ENCODE measurements at regions not wholly inside any gene's neighbourhood (a gene's known extent, or its start where the extent isn't known, plus 50 kb on each side); places are given as distances from the start of the nearest gene placed in this dataset.
"Not testable (repeated sequence)": the region's sequence is repeated elsewhere in the genome, so short reads cannot be mapped to it uniquely, and the experiment has no call there.

- TF ChIP-seq CTCF (IDR thresholded peaks at IDR 0.05; ENCODE audit: low read depth, low read length): no peak
These were observed 118.2 kb downstream of the KCNRG start for GRCh38 chr13:50133358-50133953.

GRCh38 chr13:50136226-50136625, 121.0 kb downstream of the KCNRG start:
- DNase-seq (ENCODE audit: low read depth in 2 of 2): no peak
- no peak for TF ChIP-seq CTCF (IDR thresholded peaks at IDR 0.05; ENCODE audit: low read depth, low read length)
- H3K4me3 ChIP-seq (replicated peaks in 1 of 2; ENCODE audit: low read depth in 2 of 2, low read length in 2 of 2): no peak overlapping the region

More at GRCh38 chr13:50133358-50133953, 118.2 kb downstream of the KCNRG start:
- H3K4me3 ChIP-seq (replicated peaks in 1 of 2; ENCODE audit: low read depth in 2 of 2, low read length in 2 of 2): no peak overlapping the region
- no peak for DNase-seq (ENCODE audit: low read depth in 2 of 2)

GRCh38 chr13:50136678-50137077, 121.4 kb downstream of the KCNRG start:
- H3K4me3 ChIP-seq (replicated peaks in 1 of 2; ENCODE audit: low read depth in 2 of 2, low read length in 2 of 2): no peak overlapping the region
- DNase-seq (ENCODE audit: low read depth in 2 of 2): no peak
- no peak for TF ChIP-seq CTCF (IDR thresholded peaks at IDR 0.05; ENCODE audit: low read depth, low read length)

GRCh38 chr13:50139435-50139934, 124.2 kb downstream of the KCNRG start:
- not testable (repeated sequence) for H3K4me3 ChIP-seq (replicated peaks in 1 of 2; ENCODE audit: low read depth in 2 of 2, low read length in 2 of 2); DNase-seq (ENCODE audit: low read depth in 2 of 2)

- H3K4me3 ChIP-seq (replicated peaks in 1 of 2; ENCODE audit: low read depth in 2 of 2, low read length in 2 of 2): no peak overlapping the region
- no peak for TF ChIP-seq CTCF (IDR thresholded peaks at IDR 0.05; ENCODE audit: low read depth, low read length)
- no peak for DNase-seq (ENCODE audit: low read depth in 2 of 2)
These were observed 124.9 kb downstream of the KCNRG start for GRCh38 chr13:50140153-50140552.

GRCh38 chr13:50140581-50141374, 125.5 kb downstream of the KCNRG start:
- no peak overlapping the region for H3K4me3 ChIP-seq (replicated peaks in 1 of 2; ENCODE audit: low read depth in 2 of 2, low read length in 2 of 2)
- no peak for TF ChIP-seq CTCF (IDR thresholded peaks at IDR 0.05; ENCODE audit: low read depth, low read length)
- no peak for DNase-seq (ENCODE audit: low read depth in 2 of 2)

GRCh38 chr13:50141375-50141975, 126.2 kb downstream of the KCNRG start:
- TF ChIP-seq CTCF (IDR thresholded peaks at IDR 0.05; ENCODE audit: low read depth, low read length): no peak
- DNase-seq (ENCODE audit: low read depth in 2 of 2): no peak
- no peak overlapping the region for H3K4me3 ChIP-seq (replicated peaks in 1 of 2; ENCODE audit: low read depth in 2 of 2, low read length in 2 of 2)
